ENCODE measurements at regions not wholly inside any gene's neighbourhood (a gene's known extent, or its start where the extent isn't known, plus 50 kb on each side); places are given as distances from the start of the nearest gene placed in this dataset.

GRCh38 chr9:515665-516064 is 301.0 kb downstream of the DOCK8 start:
- DNase-seq = no peak

- DNase-seq = no peak
Measured at GRCh38 chr9:517993-518392, 303.3 kb downstream of the DOCK8 start.

GRCh38 chr9:518540-518939 is 303.9 kb downstream of the DOCK8 start:
- DNase-seq = no peak

GRCh38 chr9:519579-519978 is 304.9 kb downstream of the DOCK8 start:
- DNase-seq = no peak

GRCh38 chr9:520302-520701 is 305.6 kb downstream of the DOCK8 start:
- DNase-seq = no peak

GRCh38 chr9:522190-522589 is 307.5 kb downstream of the DOCK8 start:
- no peak for DNase-seq

GRCh38 chr9:522658-523057 is 308.0 kb downstream of the DOCK8 start:
- DNase-seq = no peak

- DNase-seq = no peak
Measured at GRCh38 chr9:523444-523843, 308.8 kb downstream of the DOCK8 start.

GRCh38 chr9:524008-524407 is 309.3 kb downstream of the DOCK8 start:
- DNase-seq = no peak

GRCh38 chr9:526904-527591 is 312.4 kb downstream of the DOCK8 start:
- peak; percentile 56 for DNase-seq

- no peak for DNase-seq
Measured at GRCh38 chr9:529731-530130, 311.8 kb upstream of the DMRT1 start.

- DNase-seq = no peak
Measured at GRCh38 chr9:530681-531080, 310.8 kb upstream of the DMRT1 start.

GRCh38 chr9:532707-533106 is 308.8 kb upstream of the DMRT1 start:
- peak; percentile 30 for DNase-seq

- no peak for DNase-seq
Measured at GRCh38 chr9:534886-535285, 306.6 kb upstream of the DMRT1 start.

- DNase-seq = no peak
Measured at GRCh38 chr9:535356-535755, 306.1 kb upstream of the DMRT1 start.

GRCh38 chr9:536597-537511 is 304.6 kb upstream of the DMRT1 start:
- peak; percentile 23 for DNase-seq

- DNase-seq = no peak
Measured at GRCh38 chr9:543478-543877, 298.0 kb upstream of the DMRT1 start.

GRCh38 chr9:545480-545879 is 296.0 kb upstream of the DMRT1 start:
- DNase-seq = no peak

GRCh38 chr9:546235-546634 is 295.3 kb upstream of the DMRT1 start:
- DNase-seq = no peak

- DNase-seq = no peak
Measured at GRCh38 chr9:546797-547223, 294.7 kb upstream of the DMRT1 start.

- DNase-seq = no peak
Measured at GRCh38 chr9:547314-547713, 294.2 kb upstream of the DMRT1 start.

GRCh38 chr9:549455-549997 is 292.0 kb upstream of the DMRT1 start:
- no peak for DNase-seq

- no peak for DNase-seq
Measured at GRCh38 chr9:550333-550732, 291.2 kb upstream of the DMRT1 start.

All from DMS53 (cell line).